A673 (cell line): ENCODE measurements at regions not wholly inside any gene's neighbourhood (a gene's known extent, or its start where the extent isn't known, plus 50 kb on each side); places are given as distances from the start of the nearest gene placed in this dataset.

Source experiments
- BruUV-seq: library from RNA; stranded (reverse); fragments of 400-500 nt; replicated peaks from 2 replicates; lab custom pipeline; 2021; lab: Mats Ljungman, UMichigan
- CTCF ChIA-PET: fragments of 300-600 bp; sonication (Branson Sonifier 250); formaldehyde crosslinking; loops from one replicate; lab custom pipeline; 2022; ENCODE audit warnings: antibody characterized with exemption; lab: Charles Lee
- POLR2A ChIA-PET: fragments of 300-600 bp; sonication (Branson Sonifier 250); formaldehyde crosslinking; loops from one replicate; lab custom pipeline; 2022; ENCODE audit warnings: antibody characterized with exemption; ENCODE audit not compliant: low non-redundant PET; lab: Charles Lee
- DNase-seq: peaks from one replicate; pipeline ENCODE4 v3.0.0-alpha.2; 2015; ENCODE audit warnings: low spot score
- H3K27ac ChIP-seq: fragments of 200-600 bp; sonication (generic); 2 replicates; pipeline ENCODE4 v1.5.1; 2016; ENCODE audit warnings: mixed run types, low read depth, mild to moderate bottlenecking, mixed read lengths, antibody characterized with exemption, low read length; ENCODE audit not compliant: poor library complexity, severe bottlenecking
- H3K27me3 ChIP-seq: fragments of 200-600 bp; sonication (generic); replicated peaks from 2 replicates; pipeline ENCODE4 v1.6.1; 2017; ENCODE audit warnings: mixed run types, low read depth, mild to moderate bottlenecking, mixed read lengths, antibody characterized with exemption, low read length; ENCODE audit not compliant: insufficient read depth, poor library complexity
- H3K36me3 ChIP-seq: fragments of 200-600 bp; sonication (generic); 2 replicates; pipeline ENCODE4 v1.6.1; 2016; ENCODE audit warnings: mixed run types, mild to moderate bottlenecking, mixed read lengths, antibody characterized with exemption, low read length; ENCODE audit not compliant: insufficient read depth, poor library complexity, severe bottlenecking
- H3K4me1 ChIP-seq: fragments of 200-600 bp; sonication (generic); 2 replicates; pipeline ENCODE4 v1.6.1; 2017; ENCODE audit warnings: mixed run types, mild to moderate bottlenecking, mixed read lengths, antibody characterized with exemption, low read length; ENCODE audit not compliant: insufficient read depth, poor library complexity, severe bottlenecking
- H3K4me3 ChIP-seq: fragments of 200-600 bp; sonication (generic); 2 replicates; pipeline ENCODE4 v1.5.1; 2016; ENCODE audit warnings: low read depth, mixed run types, mild to moderate bottlenecking, mixed read lengths, low read length; ENCODE audit not compliant: poor library complexity, severe bottlenecking
- H3K9me3 ChIP-seq: fragments of 200-600 bp; sonication (generic); 2 replicates; pipeline ENCODE4 v1.6.1; 2016; ENCODE audit warnings: mixed run types, low read depth, mild to moderate bottlenecking, mixed read lengths, antibody characterized with exemption, low read length; ENCODE audit not compliant: poor library complexity, severe bottlenecking
- CTCF ChIP-seq: fragments of 300-800, 200-600 bp; sonication (generic); conservative IDR thresholded peaks from 2 replicates; pipeline ENCODE4 v1.5.1; 2017; ENCODE audit warnings: low read depth, mild to moderate bottlenecking, antibody characterized with exemption, low read length, moderate library complexity, mixed read lengths
- EZH2 ChIP-seq: fragments of 200-600 bp; sonication (generic); IDR thresholded peaks from 2 replicates; pipeline ENCODE4 v1.6.1; 2017; ENCODE audit warnings: borderline replicate concordance, low read depth, mild to moderate bottlenecking, mixed read lengths, antibody characterized with exemption, low read length; ENCODE audit not compliant: poor library complexity, severe bottlenecking
- intact Hi-C: fragments of 100-400 bp; cut with micrococcal nuclease; formaldehyde crosslinking; loops from one replicate; pipeline ENCODE4 v1.10.0; 2022; ENCODE audit not compliant: unreplicated experiment

GRCh38 chr2:157125685-157126084, 131.8 kb upstream of the GALNT5 start:
- no peak for DNase-seq
- BruUV-seq = no TSS peak
- H3K36me3 ChIP-seq = no peaks in the 10 kb centered on the region
- no peaks in the 10 kb centered on the region for H3K27me3 ChIP-seq
- CTCF ChIA-PET = no interaction called here
- no peak overlapping the region for H3K27ac ChIP-seq
- H3K9me3 ChIP-seq = no peaks in the 10 kb centered on the region
- intact Hi-C loops = no loop called here
- H3K4me3 ChIP-seq = no peak overlapping the region
- TF ChIP-seq EZH2 = no peak
- no peak for TF ChIP-seq CTCF
- H3K4me1 ChIP-seq = no peaks in the 10 kb centered on the region
- POLR2A ChIA-PET = interaction anchor here (0.5 kb wide), 1 partner anchor 177 kb away, joined by 7 read pairs; no protein-coding TSS in a partner anchor

- no peaks in the 10 kb centered on the region for H3K4me1 ChIP-seq
- H3K4me3 ChIP-seq = no peak overlapping the region
- no peaks in the 10 kb centered on the region for H3K27me3 ChIP-seq
- no TSS peak for BruUV-seq
- intact Hi-C loops = no loop called here
- DNase-seq = no peak
- TF ChIP-seq EZH2 (no peak), CTCF (no peak)
- ChIA-PET POLR2A (no interaction called here), CTCF (no interaction called here)
- H3K27ac ChIP-seq = no peak overlapping the region
- no peaks in the 10 kb centered on the region for H3K36me3 ChIP-seq
- no peaks in the 10 kb centered on the region for H3K9me3 ChIP-seq
These were observed 130.1 kb upstream of the GALNT5 start for GRCh38 chr2:157127249-157128012.

- no peak overlapping the region for H3K27ac ChIP-seq
- ChIA-PET CTCF (no interaction called here), POLR2A (no interaction called here)
- TF ChIP-seq EZH2 (no peak), CTCF (no peak)
- H3K27me3 ChIP-seq = no peaks in the 10 kb centered on the region
- intact Hi-C loops = no loop called here
- no peak overlapping the region for H3K4me3 ChIP-seq
- H3K36me3 ChIP-seq = no peaks in the 10 kb centered on the region
- H3K4me1 ChIP-seq = no peaks in the 10 kb centered on the region
- H3K9me3 ChIP-seq = no peaks in the 10 kb centered on the region
- no TSS peak for BruUV-seq
- DNase-seq = no peak
These were observed 113.6 kb upstream of the GALNT5 start for GRCh38 chr2:157143901-157144300.
